ENCODE measurements at regions not wholly inside any gene's neighbourhood (a gene's known extent, or its start where the extent isn't known, plus 50 kb on each side); places are given as distances from the start of the nearest gene placed in this dataset.

- Histone ChIP-seq H3K27ac (no peak overlapping the region), H3K36me3 (no peaks in the 10 kb centered on the region), H3K4me1 (no peaks in the 10 kb centered on the region), H3K4me3 (no peak overlapping the region), H3K27me3 (peaks cover 0 to 19% (median 4%) of the 10 kb centered on the region in 7 donors), H3K9me3 (peaks cover 0 to 7% (median 0%) of the 10 kb centered on the region in 11 donors)
- no peak for TF ChIP-seq CTCF (IDR thresholded peaks at IDR 0.05)
- 87 to 90% methylated on average over 4 of the region's 4 CpGs for WGBS, 2 donors
- DNase-seq (no peak), ATAC-seq (no peak)
- intact Hi-C loops (cut with DNase I) = no loop called here
These were observed 77.8 kb downstream of the TEX36 start for GRCh38 chr10:125605167-125605566.

- TF ChIP-seq CTCF (IDR thresholded peaks at IDR 0.05) = no peak
- no peak for ATAC-seq
- WGBS, 2 donors = 78 to 79% methylated on average over 13 of the region's 13 CpGs
- intact Hi-C loops (cut with DNase I) = no loop called here
- DNase-seq = no peak
- H3K4me1 ChIP-seq = no peaks in the 10 kb centered on the region
- peaks cover 0 to 19% (median 4%) of the 10 kb centered on the region in 7 donors for H3K27me3 ChIP-seq
- H3K9me3 ChIP-seq = peaks cover 0 to 15% (median 0%) of the 10 kb centered on the region in 11 donors
- no peak overlapping the region for H3K27ac ChIP-seq
- H3K4me3 ChIP-seq = no peak overlapping the region
- H3K36me3 ChIP-seq = no peaks in the 10 kb centered on the region
These were observed 80.1 kb downstream of the TEX36 start for GRCh38 chr10:125602825-125603224.

- DNase-seq (no peak), ATAC-seq (no peak)
- Histone ChIP-seq H3K27me3 (peaks cover 0 to 12% (median 4%) of the 10 kb centered on the region in 7 donors), H3K36me3 (no peaks in the 10 kb centered on the region), H3K4me1 (no peaks in the 10 kb centered on the region), H3K27ac (no peak overlapping the region), H3K4me3 (no peak overlapping the region), H3K9me3 (peaks cover 0 to 38% (median 14%) of the 10 kb centered on the region in 11 donors)
- intact Hi-C loops (cut with DNase I) = no loop called here
- 74 to 80% methylated on average over 4 of the region's 4 CpGs for WGBS, 2 donors
- TF ChIP-seq CTCF (IDR thresholded peaks at IDR 0.05) = no peak
These were observed 83.8 kb downstream of the TEX36 start for GRCh38 chr10:125599194-125599593.

GRCh38 chr10:125595911-125596310 is 87.1 kb downstream of the TEX36 start:
- no peaks in the 10 kb centered on the region for H3K4me1 ChIP-seq
- intact Hi-C loops (cut with DNase I) = no loop called here
- H3K9me3 ChIP-seq = peaks cover 0 to 38% (median 14%) of the 10 kb centered on the region in 11 donors
- no peaks in the 10 kb centered on the region for H3K36me3 ChIP-seq
- H3K27me3 ChIP-seq = peaks cover 0 to 6% (median 0%) of the 10 kb centered on the region in 7 donors
- DNase-seq = no peak
- no peak overlapping the region for H3K4me3 ChIP-seq
- TF ChIP-seq CTCF (IDR thresholded peaks at IDR 0.05) = no peak
- no peak for ATAC-seq
- H3K27ac ChIP-seq = no peak overlapping the region
